ENCODE measurements at regions not wholly inside any gene's neighbourhood (a gene's known extent, or its start where the extent isn't known, plus 50 kb on each side); places are given as distances from the start of the nearest gene placed in this dataset.

DNA sequence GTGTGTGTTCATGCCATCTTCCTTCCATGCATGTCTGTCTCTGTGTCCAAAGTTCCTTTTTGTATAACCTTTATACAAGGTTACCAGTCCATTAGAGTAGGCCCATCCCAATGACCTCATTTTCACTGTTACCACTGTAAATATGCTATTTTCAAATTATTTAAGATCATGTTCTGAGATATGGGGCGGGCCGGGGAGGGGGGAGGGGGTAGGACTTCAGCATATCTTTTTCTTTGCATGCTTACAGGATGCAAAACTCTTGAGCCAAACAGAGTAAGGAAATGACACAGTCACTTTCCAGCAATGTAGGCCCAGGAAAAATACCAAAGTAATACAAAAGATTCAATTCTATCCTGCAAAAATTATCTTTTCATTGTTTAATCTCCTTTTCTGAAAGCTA lies 124.1 kb upstream of the HNRNPA3 start:
- DNase-seq: no peak

DNA sequence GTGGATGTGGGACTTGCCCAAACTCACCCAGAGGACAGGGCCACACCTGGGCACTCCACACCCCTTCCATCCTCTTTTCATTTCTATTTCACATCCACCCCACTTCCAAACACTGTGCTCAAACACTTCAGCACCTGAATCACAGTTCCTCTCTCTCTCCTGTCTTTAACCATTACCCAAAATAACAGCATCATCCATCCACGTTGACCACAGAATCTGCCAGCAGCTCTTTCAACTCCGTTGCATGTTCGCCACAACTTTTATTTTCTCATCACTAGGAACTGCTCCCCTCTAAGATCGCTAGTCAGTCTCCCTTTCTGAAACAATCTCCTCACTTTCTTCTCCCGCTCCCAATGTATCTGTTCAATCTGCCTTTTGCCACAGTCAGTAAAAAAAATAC lies 121.6 kb upstream of the HNRNPA3 start:
- no peak for DNase-seq

DNA sequence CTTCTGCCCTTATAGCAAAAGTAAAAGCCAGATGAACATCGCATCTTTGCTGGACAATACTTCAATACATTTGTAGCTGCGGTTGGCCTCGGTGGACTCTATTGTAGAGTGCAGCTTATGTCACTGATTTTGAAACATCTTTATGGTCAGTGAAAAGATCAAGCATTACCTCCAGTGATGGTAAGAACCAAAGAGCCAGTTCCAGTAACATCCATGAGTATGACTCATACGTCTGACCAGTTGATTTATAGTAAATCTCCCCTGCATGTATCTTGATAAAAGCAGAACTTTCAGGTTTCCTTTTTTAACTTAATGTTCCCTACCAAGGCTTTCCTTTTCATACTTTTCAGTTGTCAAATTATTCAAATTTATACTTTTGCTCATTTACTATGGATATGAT lies 119.2 kb upstream of the HNRNPA3 start:
- no peak for DNase-seq

DNA sequence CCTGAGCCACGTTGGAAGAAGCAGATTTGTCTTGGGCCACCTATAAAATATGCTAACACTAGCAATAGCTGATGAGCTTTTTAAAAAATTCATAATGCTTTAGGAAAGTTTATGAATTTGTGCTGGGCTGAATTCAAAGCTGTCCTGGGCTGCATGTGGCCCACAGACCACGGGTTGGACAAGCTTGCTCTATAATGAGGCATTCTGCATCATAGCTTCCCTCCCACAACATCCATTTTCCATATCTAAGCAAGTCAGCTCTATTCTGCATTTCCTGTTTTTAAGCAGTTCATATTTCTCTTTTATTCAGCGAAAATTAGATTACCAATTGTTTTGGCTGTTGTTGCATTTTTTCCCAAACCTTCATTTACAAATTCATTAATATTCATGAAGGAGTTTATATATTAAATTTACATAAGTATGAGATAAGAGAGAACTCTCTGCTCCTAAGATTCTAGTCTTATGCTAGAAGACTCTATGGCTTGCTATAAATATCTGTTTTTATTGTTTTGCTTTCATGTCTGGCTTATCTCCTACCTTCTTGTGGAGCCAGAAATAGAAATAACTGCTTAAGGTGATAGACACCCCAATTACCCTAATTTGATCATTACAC lies 114.5 kb upstream of the HNRNPA3 start:
- no peak for DNase-seq

DNA sequence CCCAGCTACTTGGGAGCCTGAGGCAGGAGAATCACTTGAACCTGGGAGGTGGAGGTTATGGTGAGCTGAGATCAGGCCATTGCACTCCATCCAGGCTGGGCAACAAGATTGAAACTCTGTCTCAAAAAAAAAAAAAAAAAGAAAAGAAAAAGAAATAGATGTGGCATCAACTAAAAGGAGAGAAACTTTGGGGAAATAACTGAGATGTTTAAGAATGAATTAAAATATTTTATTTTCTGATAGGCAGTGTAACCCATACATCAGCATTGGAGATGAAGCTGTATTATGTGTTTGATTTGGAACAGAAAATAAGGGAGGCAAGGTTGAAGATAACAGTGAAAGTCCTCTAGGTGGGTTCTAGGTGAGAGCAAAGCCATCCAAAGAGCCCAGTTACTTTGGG lies 110.7 kb upstream of the HNRNPA3 start:
- DNase-seq: no peak

DNA sequence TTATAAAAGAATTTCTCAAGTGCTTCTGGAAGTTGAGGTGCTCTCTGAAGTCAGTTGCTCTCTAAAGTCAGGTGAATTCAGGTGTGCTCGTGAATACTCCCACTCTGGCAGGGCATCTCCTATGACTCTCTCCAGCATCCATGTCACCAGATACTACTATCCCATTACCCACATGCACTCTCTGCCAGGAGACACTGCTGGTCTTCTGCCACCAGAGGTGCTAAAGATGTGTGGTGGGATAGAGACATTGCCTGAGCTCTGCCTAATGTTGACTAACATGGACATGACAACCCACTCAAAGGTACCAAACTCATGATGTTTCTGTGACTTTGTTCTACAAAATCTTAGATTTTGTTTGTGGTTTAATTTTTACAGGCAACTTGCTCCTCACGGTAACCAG lies 106.4 kb upstream of the HNRNPA3 start:
- peak; percentile 24 to 35 for DNase-seq

DNA sequence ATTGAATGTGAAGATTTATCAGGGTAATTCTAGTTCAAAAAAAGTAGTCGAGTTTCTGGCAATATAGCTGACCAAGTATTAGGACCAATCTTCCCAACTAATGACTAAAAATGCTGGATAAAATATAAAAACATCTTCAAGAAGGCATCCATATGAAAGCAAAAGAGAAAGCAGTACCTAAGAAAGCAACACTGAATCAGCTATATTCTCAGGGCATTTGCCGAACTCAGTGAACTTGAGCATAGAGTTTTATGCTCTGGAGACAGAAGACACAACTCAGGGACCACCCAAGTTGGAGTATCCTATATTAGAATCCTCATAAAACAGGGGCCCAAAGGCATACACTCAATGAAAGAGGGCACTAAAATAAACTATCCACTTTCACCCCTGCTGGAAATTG lies 103.7 kb upstream of the HNRNPA3 start:
- no peak for DNase-seq

DNA sequence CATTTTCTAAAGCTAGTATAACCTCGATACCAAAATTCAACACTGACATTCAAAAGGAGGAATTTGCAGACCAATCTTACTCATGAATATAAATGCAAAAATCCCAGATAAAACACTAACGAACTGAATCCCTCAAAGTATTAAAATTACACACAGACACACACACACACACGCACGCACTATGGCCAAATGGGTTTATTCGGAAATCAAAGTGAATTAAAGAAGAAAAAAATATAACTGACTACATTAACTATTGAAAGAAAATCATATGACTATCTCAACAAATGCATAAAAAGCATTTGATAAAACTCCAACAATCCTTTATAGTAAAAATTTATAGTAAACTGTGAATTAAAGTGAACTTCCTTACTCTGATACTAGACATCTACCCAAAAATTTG lies 97.9 kb upstream of the HNRNPA3 start:
- no peak for DNase-seq

DNA sequence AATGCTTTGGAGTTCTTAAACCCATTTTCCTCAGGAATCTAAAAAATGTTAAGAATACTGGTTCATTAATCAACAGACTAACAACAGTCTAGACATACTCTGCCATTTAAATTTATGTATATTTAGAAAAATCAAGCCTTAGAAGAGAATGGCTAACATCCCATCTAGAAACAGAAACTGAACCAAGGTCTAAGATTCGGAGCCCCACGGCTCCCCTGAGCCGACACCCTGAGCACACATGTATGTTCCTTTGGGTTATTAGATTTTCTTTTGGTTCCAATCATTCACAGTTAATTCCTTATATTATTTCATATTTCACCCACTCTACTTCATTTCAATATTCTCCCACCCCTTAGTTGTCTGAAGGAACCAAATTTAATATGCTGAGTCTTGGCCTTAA lies 94.8 kb upstream of the HNRNPA3 start:
- DNase-seq: no peak

DNA sequence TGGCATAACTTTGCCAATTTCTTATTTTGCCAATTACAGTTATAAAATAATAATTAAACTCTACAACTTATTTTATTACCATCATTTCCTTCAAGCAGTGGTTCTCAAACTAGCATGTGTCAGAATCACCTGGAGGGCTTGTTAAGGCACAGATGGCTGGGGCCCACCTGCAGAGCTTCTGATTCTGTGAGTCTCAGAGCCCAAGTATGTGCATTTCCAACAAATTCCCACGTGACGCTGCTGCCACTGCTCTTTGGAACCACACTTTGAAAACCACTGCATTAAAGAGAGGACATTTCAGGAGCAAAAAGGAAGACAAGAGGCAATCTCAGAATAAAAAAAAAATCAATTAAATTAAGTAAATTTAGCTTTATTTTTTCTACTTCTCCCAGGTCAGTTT lies 94.0 kb upstream of the HNRNPA3 start:
- no peak for DNase-seq

DNA sequence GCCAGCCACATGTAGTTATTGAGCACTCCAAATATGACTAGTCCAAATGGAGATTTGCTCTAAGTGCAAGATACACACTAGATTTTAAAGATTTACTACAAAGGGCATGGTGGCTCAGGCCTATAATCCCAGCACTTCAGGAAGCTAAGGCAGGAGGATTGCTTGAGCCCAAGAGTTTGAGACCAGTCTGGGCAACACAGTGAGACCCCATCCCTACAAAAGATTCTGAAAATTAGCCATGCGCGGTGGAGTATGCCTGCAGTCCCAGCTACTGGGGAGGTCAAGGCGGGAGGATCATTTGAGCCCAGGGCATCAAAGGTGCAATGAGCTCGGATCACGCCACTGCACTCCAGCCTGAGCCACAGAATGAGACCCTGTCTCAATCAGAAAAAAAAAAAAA lies 93.5 kb upstream of the HNRNPA3 start:
- no peak for DNase-seq

DNA sequence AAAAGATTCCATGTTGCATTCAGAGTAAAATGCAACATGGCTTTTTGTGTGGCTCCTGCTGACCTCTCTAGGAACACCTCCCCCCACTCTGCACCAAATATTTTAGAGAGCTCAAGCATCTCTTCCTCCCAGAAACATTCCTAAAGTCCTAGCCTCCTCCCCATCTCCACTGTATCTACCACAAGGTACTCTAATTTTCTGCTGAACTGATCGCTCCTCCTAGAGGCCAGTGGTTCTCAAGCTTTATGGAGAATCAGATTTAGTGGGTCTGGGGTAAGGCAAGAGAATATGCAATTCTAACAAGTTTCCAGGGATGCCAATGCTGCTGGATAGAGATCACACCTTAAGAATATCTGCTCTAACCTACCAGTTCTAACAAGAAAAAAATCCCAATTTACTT lies 89.5 kb upstream of the HNRNPA3 start:
- DNase-seq: no peak

DNA sequence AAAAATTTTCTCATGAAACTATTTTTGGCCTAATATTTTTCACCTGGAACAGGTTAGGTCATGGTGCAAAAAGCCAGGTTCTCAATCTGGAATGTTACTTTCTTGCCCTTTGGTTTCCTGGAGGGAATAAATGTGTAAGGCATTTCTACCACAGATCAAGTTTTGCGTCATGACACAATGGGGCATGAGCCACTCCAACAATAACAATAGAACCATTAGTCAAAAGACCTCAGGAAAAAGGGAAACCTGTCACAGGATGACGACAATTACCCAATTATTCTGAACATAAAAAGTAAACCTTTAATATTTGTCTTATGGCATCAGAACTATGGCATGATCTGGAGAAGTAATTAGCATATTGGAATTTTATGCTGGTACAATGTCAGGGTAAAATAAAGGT lies 88.2 kb upstream of the HNRNPA3 start:
- DNase-seq: no peak

DNA sequence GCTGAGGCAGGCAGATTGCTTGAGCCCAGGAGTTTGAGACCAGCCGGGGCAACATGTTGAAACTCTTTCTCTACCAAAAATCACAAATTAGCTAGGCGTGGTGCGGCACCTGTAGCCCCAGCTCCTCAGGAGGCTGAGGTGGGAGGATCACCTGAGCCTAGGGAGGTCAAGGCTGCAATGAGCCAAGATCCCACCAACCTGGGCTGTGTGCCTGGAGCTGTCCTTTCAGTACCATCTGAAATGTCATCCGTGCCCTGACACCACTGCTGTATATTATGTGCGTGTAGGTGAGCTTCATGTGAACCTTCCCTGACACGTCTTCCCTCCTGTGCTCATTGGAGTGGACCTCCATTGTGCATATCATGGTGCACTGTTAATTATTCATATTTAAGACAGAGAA lies 84.8 kb upstream of the HNRNPA3 start:
- no peak for DNase-seq

DNA sequence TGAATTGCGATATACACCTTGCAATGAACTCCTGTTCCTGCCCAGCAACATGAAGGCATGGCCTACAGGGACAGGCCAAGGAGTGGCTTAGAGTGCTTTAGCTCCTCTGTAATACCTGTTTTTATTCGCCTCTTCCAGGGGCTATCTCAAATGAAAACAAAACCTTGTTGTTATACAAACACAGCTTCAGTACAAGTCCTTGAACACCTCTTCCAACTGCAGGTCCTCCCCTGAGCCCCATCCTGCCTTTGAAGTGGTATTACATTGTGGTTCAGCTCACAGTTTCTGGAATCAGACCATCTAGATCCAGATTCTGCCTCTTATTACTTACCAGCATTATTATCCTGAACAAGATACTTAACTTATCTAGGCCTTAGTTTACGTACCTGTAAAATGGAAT lies 83.0 kb upstream of the HNRNPA3 start:
- DNase-seq: no peak

DNA sequence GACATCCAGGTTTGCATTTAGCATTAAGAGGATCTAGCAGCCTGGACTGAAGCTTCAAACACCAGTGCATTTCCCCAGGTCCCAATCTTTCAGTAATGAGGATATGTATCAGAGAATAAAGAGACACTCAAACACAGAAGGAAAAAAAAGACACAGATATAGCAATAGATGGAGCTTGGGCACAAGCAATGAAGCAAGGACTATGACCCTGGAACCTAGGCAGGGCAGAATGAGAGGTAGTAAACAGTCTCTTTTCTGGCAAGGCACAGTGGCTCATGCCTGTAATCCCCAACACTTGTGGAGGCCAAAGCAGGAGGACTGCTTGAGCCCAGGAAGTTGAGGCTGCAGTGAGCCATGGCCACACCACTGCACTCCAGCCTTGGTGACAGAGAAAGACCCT lies 80.7 kb upstream of the HNRNPA3 start:
- no peak for DNase-seq

DNA sequence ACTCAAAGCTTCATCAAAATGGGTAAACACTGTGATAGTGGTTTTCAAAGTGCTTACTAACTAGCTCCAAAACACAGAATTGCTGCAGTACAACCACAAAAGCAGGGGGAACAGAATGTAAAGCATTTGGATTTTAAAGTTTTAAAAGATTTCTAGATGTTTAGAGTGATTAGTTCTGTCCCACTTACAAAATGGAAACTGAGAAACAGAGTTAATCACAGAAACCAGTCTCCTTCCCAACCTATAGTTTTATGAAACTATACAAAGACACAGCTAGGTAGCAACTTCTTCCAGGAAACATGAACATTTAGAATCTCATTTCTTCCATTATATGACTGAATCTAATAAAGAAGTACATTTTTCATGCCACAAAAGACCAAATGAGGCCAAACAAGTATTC lies 73.8 kb upstream of the HNRNPA3 start:
- DNase-seq: no peak

DNA sequence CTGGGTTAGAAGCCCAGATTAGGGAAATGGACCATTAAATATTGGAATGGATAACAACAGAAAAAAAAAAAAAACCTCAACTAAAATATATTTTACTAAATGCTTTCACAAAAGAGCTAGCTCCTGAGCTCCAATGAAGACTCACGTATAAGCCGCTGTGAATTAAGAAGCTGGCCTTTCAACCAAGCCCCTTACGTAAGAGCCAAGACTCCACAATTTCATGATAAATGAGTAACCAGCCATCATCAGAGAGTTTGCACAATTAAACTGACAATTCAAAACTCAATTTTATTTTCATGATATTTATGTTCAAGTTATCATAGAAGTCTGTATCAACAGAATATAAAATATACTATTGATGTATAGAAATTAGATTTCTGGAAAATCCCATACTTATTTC lies 70.7 kb upstream of the HNRNPA3 start:
- DNase-seq: no peak

DNA sequence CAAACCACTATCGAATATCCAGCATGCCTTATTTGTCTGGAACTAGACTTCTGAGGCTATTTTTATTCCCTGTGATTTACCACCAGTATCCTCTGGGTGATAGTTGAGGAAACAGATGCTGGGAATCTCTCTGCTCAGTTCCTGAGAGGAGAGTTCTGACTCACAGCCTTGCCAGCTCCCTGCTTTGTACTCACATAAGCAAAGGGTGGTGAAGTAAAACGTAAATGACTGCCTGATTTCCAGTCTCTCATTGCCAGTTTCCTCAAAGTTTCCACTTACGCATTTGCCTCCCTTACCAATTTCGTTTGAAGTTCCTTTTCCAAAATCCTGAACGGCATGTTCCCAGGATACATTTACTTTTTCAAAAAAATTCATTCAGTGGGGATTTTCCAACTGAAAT lies 69.2 kb upstream of the HNRNPA3 start:
- DNase-seq: peak; percentile 66 to 79

DNA sequence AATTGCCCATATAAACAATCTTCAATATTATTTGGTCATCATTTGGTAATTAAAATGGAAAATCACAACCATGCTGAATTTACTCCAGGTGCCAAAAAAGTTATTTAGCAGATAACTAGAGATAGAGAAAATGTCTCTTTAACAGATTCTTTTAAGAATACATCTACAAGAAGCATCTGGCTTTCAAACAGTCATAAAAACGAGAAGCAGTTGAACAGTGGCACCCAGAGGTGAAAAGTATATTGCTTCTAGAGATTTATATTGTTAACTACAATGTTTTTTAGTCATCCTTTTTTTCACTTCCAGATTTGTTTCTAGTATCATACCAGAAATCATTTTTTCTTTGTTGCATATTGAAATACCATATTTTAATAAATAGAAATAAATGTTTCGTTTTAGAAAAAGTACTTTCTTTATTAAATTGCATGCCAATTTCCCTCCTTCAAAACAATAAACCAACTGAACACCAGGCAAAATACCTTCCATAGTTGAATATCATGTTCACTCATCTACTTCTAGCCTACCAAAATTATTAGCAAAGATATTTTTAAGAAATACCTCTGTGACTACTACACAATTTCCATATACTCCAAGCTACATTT lies 65.4 kb upstream of the HNRNPA3 start:
- peak; percentile 93 to 97 for DNase-seq

DNA sequence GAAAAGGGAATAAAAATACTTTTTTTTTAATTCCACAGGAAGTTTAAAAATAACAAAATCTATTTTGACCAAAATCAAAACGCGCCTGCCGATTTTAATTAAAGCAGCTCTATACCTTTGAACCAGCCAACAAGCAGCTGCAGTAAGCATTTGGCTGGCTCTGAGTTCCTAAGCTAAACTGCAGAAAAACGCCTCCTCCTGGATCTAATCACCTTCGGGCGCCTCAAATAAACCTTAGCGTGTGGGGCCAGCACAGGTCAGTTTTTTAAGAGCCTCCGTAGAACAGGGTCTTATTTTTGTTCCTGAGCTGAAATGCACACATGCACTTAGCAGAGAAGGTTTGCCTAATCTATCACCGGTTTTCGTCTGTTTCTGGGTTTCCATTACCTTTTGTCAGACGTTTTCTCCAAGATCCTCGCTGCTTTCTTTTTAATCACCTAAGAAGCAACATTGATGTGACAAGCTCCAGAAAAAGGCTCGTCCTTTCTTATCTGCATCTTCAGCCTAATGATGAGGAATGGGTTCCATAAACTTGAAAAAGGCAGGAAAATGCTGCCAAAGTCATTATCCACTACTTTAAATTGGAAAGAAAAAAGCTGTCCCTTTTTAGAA lies 64.7 kb upstream of the HNRNPA3 start:
- DNase-seq: no peak

DNA sequence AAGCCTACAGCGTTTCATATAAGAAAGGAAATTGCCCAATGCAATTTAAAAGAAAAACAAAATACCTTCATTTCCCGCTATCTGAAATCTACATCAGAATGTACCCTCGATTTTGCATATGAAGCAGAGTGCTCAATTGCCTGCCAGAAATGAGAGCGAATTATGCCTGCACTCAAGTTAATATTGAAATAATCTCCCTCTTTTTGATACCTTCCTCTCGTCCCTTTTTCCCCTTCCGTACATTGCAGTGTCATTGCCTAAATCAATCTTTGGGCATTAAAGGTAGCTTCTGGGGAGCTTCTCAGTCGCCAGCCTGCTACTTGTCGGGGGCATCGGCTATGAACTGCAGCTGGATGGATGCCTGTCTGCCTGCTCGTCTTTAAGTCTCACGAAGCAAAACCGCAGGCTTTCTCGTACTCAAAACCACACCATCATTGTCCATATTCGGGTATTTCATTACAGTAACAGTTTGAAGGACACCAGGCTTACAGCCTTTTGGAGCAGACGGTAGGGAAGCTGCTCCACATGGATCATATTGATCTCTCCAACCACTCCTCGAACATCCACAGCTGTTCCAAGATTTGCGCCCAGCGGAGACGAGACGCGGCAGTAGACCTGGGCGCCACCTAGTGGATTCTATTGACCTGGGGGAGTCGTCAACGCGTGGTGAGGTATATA lies 64.0 kb upstream of the HNRNPA3 start:
- DNase-seq: peak; percentile 91 to 96

DNA sequence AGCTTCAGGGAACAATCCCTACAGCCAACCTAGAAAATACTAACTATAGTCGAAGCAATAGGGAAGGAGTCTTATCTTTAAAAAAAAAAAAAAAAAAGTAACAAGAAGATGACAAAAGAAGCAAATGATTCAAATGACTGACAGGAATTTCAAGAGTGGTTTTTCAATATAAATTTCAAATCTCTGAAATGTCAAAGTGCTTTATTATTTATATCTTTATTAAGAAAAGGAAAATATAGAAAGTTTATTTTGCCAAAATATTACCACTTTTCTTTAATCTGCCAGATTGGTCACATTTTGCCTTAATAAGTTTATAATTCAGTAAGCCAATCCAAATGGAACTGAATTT lies 63.5 kb upstream of the HNRNPA3 start:
- DNase-seq: no peak

DNA sequence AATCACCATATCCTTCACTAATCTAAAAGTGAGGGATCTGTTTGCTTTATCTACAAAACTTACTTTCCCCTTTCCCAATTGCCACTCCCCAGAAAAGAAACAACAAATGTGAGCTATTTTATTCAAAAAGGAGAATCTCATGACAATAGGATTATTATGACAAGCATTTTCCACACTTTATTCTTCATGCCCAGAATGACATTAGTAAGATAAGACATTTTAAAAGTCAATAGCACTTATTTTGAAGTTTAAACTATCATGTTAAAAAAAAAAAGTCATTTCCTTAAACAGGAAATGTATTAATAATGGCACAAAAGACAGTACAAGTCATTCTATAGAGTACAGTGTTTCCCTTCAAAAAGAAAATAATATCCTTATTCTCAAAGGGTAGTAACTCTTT lies 58.8 kb upstream of the HNRNPA3 start:
- no peak for DNase-seq

DNA sequence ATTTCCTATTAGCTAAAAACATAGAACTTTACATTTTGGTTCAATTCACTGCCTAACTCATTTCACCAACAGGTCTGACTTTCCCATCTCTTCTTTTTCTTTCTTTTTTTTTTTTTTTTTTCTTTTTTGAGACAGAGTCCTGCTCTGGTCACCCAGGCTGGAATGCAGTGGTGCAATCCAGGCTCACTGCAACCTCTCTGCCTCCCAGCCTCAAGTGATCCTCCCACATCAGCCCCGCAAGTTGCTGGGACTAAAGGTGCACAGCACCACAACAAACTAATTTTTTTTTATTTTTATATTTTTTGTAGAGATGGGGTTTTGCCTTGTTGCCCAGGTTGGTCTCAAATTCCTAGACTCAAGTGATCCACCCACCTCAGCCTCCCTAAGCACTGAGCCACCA lies 57.8 kb upstream of the HNRNPA3 start:
- no peak for DNase-seq
